OCI-LY7 (cell line): ENCODE measurements at regions not wholly inside any gene's neighbourhood (a gene's known extent, or its start where the extent isn't known, plus 50 kb on each side); places are given as distances from the start of the nearest gene placed in this dataset.

Experiments
- BruUV-seq: library from RNA; stranded (reverse); fragments of 400-500 nt; replicated peaks from 2 replicates; lab custom pipeline; 2021; lab: Mats Ljungman, UMichigan
- CTCF ChIA-PET: fragments of 300-600 bp; sonication (Branson Sonifier 250); formaldehyde crosslinking; loops from one replicate; lab custom pipeline; 2022; ENCODE audit warnings: antibody characterized with exemption; ENCODE audit not compliant: unreplicated experiment; lab: Charles Lee
- POLR2A ChIA-PET: fragments of 300-600 bp; sonication (Branson Sonifier 250); formaldehyde crosslinking; loops from one replicate; lab custom pipeline; 2022; ENCODE audit warnings: antibody characterized with exemption; lab: Charles Lee
- DNase-seq: peaks from one replicate; pipeline ENCODE4 v3.0.0-alpha.2; 2015; ENCODE audit warnings: low spot score
- H2AFZ ChIP-seq: fragments of 200-600 bp; sonication (generic), shearing (Covaris generic); 2 replicates; pipeline ENCODE4 v1.6.1; 2014; ENCODE audit warnings: mild to moderate bottlenecking, antibody characterized with exemption, low read length, moderate library complexity
- H3K27ac ChIP-seq: fragments of 200-600 bp; sonication (generic); 2 replicates; pipeline ENCODE4 v1.5.1; 2014; ENCODE audit warnings: mixed run types, low read depth, mild to moderate bottlenecking, moderate library complexity, low read length, inconsistent platforms; ENCODE audit not compliant: poor library complexity, severe bottlenecking
- H3K36me3 ChIP-seq: fragments of 200-600 bp; sonication (generic); 2 replicates; pipeline ENCODE4 v1.6.1; 2014; ENCODE audit warnings: mild to moderate bottlenecking, antibody characterized with exemption, low read length, moderate library complexity, mixed read lengths; ENCODE audit not compliant: insufficient read depth
- H3K4me1 ChIP-seq: fragments of 200-600 bp; sonication (generic); 2 replicates; pipeline ENCODE4 v1.5.1; 2014; ENCODE audit warnings: mild to moderate bottlenecking, low read length; ENCODE audit not compliant: insufficient read depth, poor library complexity, severe bottlenecking
- H3K4me2 ChIP-seq: fragments of 200-600 bp; sonication (generic); 2 replicates; pipeline ENCODE4 v1.6.1; 2014; ENCODE audit warnings: mild to moderate bottlenecking, low read length
- H3K4me3 ChIP-seq: fragments of 200-600 bp; sonication (generic); 2 replicates; pipeline ENCODE4 v1.5.1; 2014; ENCODE audit warnings: mild to moderate bottlenecking, low read depth, low read length; ENCODE audit not compliant: poor library complexity, severe bottlenecking
- H3K79me2 ChIP-seq: fragments of 200-600 bp; sonication (generic); 2 replicates; pipeline ENCODE4 v1.6.1; 2016; ENCODE audit warnings: low read depth, mild to moderate bottlenecking, low read length, moderate library complexity, mixed read lengths; ENCODE audit not compliant: insufficient read depth
- H3K9me2 ChIP-seq: fragments of 200-600 bp; sonication (generic); 2 replicates; pipeline ENCODE4 v1.6.1; 2016; ENCODE audit warnings: mild to moderate bottlenecking, low read length, mixed read lengths; ENCODE audit not compliant: insufficient read depth
- H3K9me3 ChIP-seq: fragments of 200-600 bp; sonication (generic); 2 replicates; pipeline ENCODE4 v1.6.1; 2014; ENCODE audit warnings: mild to moderate bottlenecking, mixed run types, low read length, mixed read lengths
- H4K20me1 ChIP-seq: fragments of 200-600 bp; sonication (generic); 2 replicates; pipeline ENCODE4 v1.6.1; 2014; ENCODE audit warnings: mild to moderate bottlenecking, antibody characterized with exemption, low read length, moderate library complexity, mixed read lengths; ENCODE audit not compliant: insufficient read depth
- EZH2phosphoT487 ChIP-seq: fragments of 200-600 bp; sonication (generic); IDR thresholded peaks from 2 replicates; pipeline ENCODE4 v1.6.1; 2018; ENCODE audit warnings: low read depth, borderline replicate concordance, mild to moderate bottlenecking, mixed run types, antibody characterized with exemption, low read length, moderate library complexity, mixed read lengths
- intact Hi-C: fragments of 100-400 bp; cut with micrococcal nuclease; formaldehyde crosslinking; loops from one replicate; pipeline ENCODE4 v1.10.0; 2022; ENCODE audit not compliant: unreplicated experiment
- TF ChIP-seq, protein P1 (sequence below): fragments of 200-600 bp; sonication (generic); conservative IDR thresholded peaks from 2 replicates; pipeline ENCODE4 v1.5.1; 2014; ENCODE audit warnings: mild to moderate bottlenecking, antibody characterized with exemption, low read length, moderate library complexity, mixed read lengths

GRCh38 chr12:46442738-46443137 lies 70.2 kb upstream of the SLC38A2 start:
- Histone ChIP-seq H3K4me3 (no peak overlapping the region), H4K20me1 (no peaks in the 10 kb centered on the region), H3K79me2 (no peaks in the 10 kb centered on the region), H3K9me3 (no peaks in the 10 kb centered on the region), H3K36me3 (no peaks in the 10 kb centered on the region), H3K9me2 (no peaks in the 10 kb centered on the region), H3K4me1 (no peaks in the 10 kb centered on the region), H2AFZ (no peak overlapping the region), H3K4me2 (no peak overlapping the region), H3K27ac (no peak overlapping the region)
- TF ChIP-seq EZH2phosphoT487, result no peak
- TF ChIP-seq, protein P1, sequence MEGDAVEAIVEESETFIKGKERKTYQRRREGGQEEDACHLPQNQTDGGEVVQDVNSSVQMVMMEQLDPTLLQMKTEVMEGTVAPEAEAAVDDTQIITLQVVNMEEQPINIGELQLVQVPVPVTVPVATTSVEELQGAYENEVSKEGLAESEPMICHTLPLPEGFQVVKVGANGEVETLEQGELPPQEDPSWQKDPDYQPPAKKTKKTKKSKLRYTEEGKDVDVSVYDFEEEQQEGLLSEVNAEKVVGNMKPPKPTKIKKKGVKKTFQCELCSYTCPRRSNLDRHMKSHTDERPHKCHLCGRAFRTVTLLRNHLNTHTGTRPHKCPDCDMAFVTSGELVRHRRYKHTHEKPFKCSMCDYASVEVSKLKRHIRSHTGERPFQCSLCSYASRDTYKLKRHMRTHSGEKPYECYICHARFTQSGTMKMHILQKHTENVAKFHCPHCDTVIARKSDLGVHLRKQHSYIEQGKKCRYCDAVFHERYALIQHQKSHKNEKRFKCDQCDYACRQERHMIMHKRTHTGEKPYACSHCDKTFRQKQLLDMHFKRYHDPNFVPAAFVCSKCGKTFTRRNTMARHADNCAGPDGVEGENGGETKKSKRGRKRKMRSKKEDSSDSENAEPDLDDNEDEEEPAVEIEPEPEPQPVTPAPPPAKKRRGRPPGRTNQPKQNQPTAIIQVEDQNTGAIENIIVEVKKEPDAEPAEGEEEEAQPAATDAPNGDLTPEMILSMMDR, result no peak
- intact Hi-C loops, result no loop called here
- no peak for DNase-seq
- POLR2A ChIA-PET, result no interaction called here
- CTCF ChIA-PET, result no interaction called here
- BruUV-seq, result no TSS peak

DNA sequence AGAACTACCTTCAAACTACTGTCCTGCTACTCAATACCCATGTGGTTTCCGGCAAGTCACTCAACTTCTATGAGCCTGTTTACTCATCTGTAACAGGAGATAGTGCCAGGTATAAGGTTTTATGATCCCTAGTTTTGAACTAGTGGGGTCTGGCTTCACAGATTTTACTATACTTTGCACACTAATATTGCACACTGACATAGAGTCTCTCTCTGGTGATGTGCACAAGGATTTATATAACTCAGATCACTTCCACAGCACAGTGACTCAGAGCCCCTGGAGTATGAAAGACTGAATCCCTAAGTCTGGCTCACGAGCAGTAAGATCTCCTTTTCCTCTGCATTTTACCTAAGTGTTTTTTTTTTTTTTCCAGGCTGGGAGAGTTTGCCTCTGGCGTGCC lies 69.7 kb upstream of the SLC38A2 start:
- TF ChIP-seq EZH2phosphoT487, result no peak
- TF ChIP-seq, protein P1, result no peak
- Histone ChIP-seq H3K4me3 (no peak overlapping the region), H3K79me2 (no peaks in the 10 kb centered on the region), H3K9me3 (no peaks in the 10 kb centered on the region), H3K4me2 (no peak overlapping the region), H2AFZ (no peak overlapping the region), H3K4me1 (no peaks in the 10 kb centered on the region), H3K36me3 (no peaks in the 10 kb centered on the region), H3K27ac (no peak overlapping the region), H3K9me2 (no peaks in the 10 kb centered on the region), H4K20me1 (no peaks in the 10 kb centered on the region)
- no TSS peak for BruUV-seq
- intact Hi-C loops, result no loop called here
- POLR2A ChIA-PET, result no interaction called here
- CTCF ChIA-PET, result no interaction called here
- DNase-seq, result no peak

DNA sequence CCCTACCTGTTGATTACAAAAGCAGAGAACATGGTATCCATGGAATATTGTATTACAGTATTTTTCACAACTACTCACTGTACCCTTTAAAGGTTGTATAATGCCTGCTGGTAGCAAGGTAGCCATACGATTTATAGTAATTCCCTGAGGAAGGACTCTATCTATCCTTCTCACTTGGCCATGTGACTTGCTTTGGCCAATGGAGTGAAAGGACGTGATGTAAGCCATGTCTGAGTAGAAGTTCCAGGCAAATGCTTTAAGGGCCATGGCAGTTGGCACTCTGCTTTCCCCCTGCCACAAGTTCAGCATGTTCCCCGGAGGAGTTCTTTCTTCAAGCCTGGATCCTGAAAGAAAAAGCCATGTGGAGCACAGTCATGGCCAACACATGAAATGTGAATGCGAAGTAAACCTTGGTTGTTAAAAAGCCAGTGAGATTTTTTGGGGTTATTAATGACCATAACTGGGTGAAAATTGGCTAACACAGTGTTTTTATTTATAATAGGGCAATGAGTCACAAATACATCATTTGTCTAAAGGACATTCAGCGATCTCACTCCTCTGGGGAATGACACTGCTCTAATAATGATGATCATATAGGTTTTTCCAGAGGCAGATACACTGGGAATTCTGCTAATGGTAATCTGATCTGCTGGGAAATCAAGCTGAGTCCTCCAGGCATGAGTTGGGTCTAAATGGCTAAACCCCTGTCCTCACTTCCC lies 67.4 kb upstream of the SLC38A2 start:
- H3K36me3 ChIP-seq, result no peaks in the 10 kb centered on the region
- no peaks in the 10 kb centered on the region for H3K4me1 ChIP-seq
- ChIA-PET POLR2A (interaction anchor here (1.0 kb wide), 1 partner anchor 59 kb away, joined by 3 read pairs; no protein-coding TSS in a partner anchor), CTCF (no interaction called here)
- H3K9me2 ChIP-seq, result no peaks in the 10 kb centered on the region
- TF ChIP-seq, protein P1, result no peak
- TF ChIP-seq EZH2phosphoT487, result no peak
- H3K79me2 ChIP-seq, result no peaks in the 10 kb centered on the region
- no TSS peak for BruUV-seq
- no peak for DNase-seq
- no peaks in the 10 kb centered on the region for H4K20me1 ChIP-seq
- no peak overlapping the region for H3K27ac ChIP-seq
- no peak overlapping the region for H3K4me3 ChIP-seq
- no peak overlapping the region for H3K4me2 ChIP-seq
- no peaks in the 10 kb centered on the region for H3K9me3 ChIP-seq
- intact Hi-C loops, result no loop called here
- H2AFZ ChIP-seq, result no peak overlapping the region
